ENCODE measurements at regions not wholly inside any gene's neighbourhood (a gene's known extent, or its start where the extent isn't known, plus 50 kb on each side); places are given as distances from the start of the nearest gene placed in this dataset.

GRCh38 chr7:94261067-94261466 lies 133.6 kb upstream of the COL1A2 start:
- no peaks in the 10 kb centered on the region for H3K9me1 ChIP-seq (replicated peaks; ENCODE audit: control insufficient read depth, extremely low read depth, insufficient read depth, low read length)
- no peaks in the 10 kb centered on the region for H3K4me1 ChIP-seq (ENCODE audit: control insufficient read depth, extremely low read depth, insufficient read depth, low read length)
- H3K27ac ChIP-seq (ENCODE audit: insufficient read depth, low read depth, low read length) = no peak overlapping the region
- no peaks in the 10 kb centered on the region for H3K79me2 ChIP-seq (ENCODE audit: control insufficient read depth, insufficient read depth, low read length)
- TF ChIP-seq EZH2 (IDR thresholded peaks at IDR 0.05; ENCODE audit: borderline replicate concordance, low read depth, low read length, severe bottlenecking) = no peak
- no peak for TF ChIP-seq POLR2AphosphoS5 (IDR thresholded peaks at IDR 0.05; ENCODE audit: insufficient read depth, low read depth, low read length)
- TF ChIP-seq JUN (IDR thresholded peaks at IDR 0.05; ENCODE audit: borderline replicate concordance, insufficient read depth, insufficient read length, low read depth) = no peak
- no peak for TF ChIP-seq CTCF (IDR thresholded peaks at IDR 0.05; ENCODE audit: extremely low read depth in 1 of 2, insufficient read depth in 1 of 2, low read depth in 1 of 2, low read length in 2 of 2)
- TF ChIP-seq GATA2 (IDR thresholded peaks at IDR 0.05; ENCODE audit: insufficient read depth, insufficient read length, low read depth, low read length) = no peak
- no peak for TF ChIP-seq MYC (IDR thresholded peaks at IDR 0.05; ENCODE audit: low read depth, low read length)
- TF ChIP-seq MAX (IDR thresholded peaks at IDR 0.05; ENCODE audit: insufficient read depth, insufficient read length) = no peak
- TF ChIP-seq FOS (IDR thresholded peaks at IDR 0.05; ENCODE audit: borderline replicate concordance, insufficient read depth, low read length) = no peak
- no peak for TF ChIP-seq POLR2A (IDR thresholded peaks at IDR 0.05; ENCODE audit: low read depth, low read length)
- no peaks in the 10 kb centered on the region for H4K20me1 ChIP-seq (replicated peaks; ENCODE audit: control insufficient read depth, extremely low read depth, insufficient read depth, low read length)
- H2AFZ ChIP-seq (ENCODE audit: low read depth, low read length) = no peak overlapping the region
- ChIA-PET POLR2A (no interaction called here), CTCF (interaction anchor here (0.8 to 0.9 kb wide), 2 partner anchors 38 to 629 kb away, joined by 3 to 4 read pairs; no protein-coding TSS in a partner anchor)
- no peak overlapping the region for H3K4me2 ChIP-seq (ENCODE audit: insufficient read depth, low read length)
- no peak overlapping the region for H3K4me3 ChIP-seq (replicated peaks in 1 of 3; ENCODE audit: insufficient read depth in 1 of 3, low read depth in 1 of 3, low read length in 3 of 3)
- dilution Hi-C loops (cut with MboI; ENCODE audit: extremely low pct_ligation_motif_present, low sequenced_read_pairs) (no loop called here), intact Hi-C loops (cut with micrococcal nuclease) (no loop called here)
- no TSS peak for BruUV-seq (replicated peaks)
- FAIRE-seq (no peak), DNase-seq (ENCODE audit: low read depth, low spot score) (no peak)
- H3K9me3 ChIP-seq (replicated peaks; ENCODE audit: control insufficient read depth, insufficient read depth, low read length) = no peaks in the 10 kb centered on the region
- no peaks in the 10 kb centered on the region for H3K27me3 ChIP-seq (ENCODE audit: control insufficient read depth in 2 of 2, insufficient read depth in 2 of 2, low read length in 2 of 2)
- H3K36me3 ChIP-seq (ENCODE audit: control insufficient read depth in 2 of 2, extremely low read depth in 1 of 2, insufficient read depth in 2 of 2, low read length in 2 of 2) = no peaks in the 10 kb centered on the region
- H3K9ac ChIP-seq (replicated peaks; ENCODE audit: extremely low read depth, insufficient read depth, low read length) = no peak overlapping the region
